HCT116 (cell line): ENCODE measurements at regions not wholly inside any gene's neighbourhood (a gene's known extent, or its start where the extent isn't known, plus 50 kb on each side); places are given as distances from the start of the nearest gene placed in this dataset.

Experiments
- ATAC-seq: fragments of 200-7000 bp; cut with Tn5 transposase; 2 replicates; pipeline ENCODE4 v1.9.1; 2020; ENCODE audit warnings: mild to moderate bottlenecking, moderate library complexity
- BruUV-seq: library from RNA; stranded (reverse); fragments of 400-500 nt; replicated peaks from 2 replicates; lab custom pipeline; 2021; lab: Mats Ljungman, UMichigan
- CTCF ChIA-PET: fragments of 300-600 bp; sonication (Branson Sonifier 250); formaldehyde crosslinking; loops from one replicate; lab custom pipeline; 2021; ENCODE audit warnings: antibody characterized with exemption; lab: Charles Lee
- POLR2A ChIA-PET: fragments of 300-600, 350-600 bp; sonication (Branson Sonifier 250); formaldehyde crosslinking; loops from one replicate; lab custom pipeline; 2021; ENCODE audit warnings: antibody characterized with exemption; lab: Charles Lee
- RAD21 ChIA-PET, 2 experiments: fragments of 300-600 bp; sonication (Branson Sonifier 250); formaldehyde crosslinking; loops; one replicate each; lab custom pipeline; 2023; ENCODE audit warnings: low total read pairs in 2 of 2; ENCODE audit not compliant: uncharacterized antibody in 2 of 2, unreplicated experiment in 2 of 2, low non-redundant PET in 1 of 2; lab: Charles Lee
- DNase-seq: peaks from one replicate; pipeline ENCODE4 v3.0.0-alpha.2; 2010; ENCODE audit warnings: low read depth, low spot score
- H2AFZ ChIP-seq: fragments of 200-600 bp; shearing (Covaris generic), sonication (generic); 2 replicates; pipeline ENCODE4 v1.6.1; 2017; ENCODE audit warnings: low read depth, mixed run types, mixed read lengths, antibody characterized with exemption, low read length; ENCODE audit not compliant: poor library complexity, severe bottlenecking
- H3K27ac ChIP-seq: 2 replicates; pipeline ENCODE4 v1.5.1; 2012; ENCODE audit warnings: low read depth, low read length
- H3K27me3 ChIP-seq: fragments of 200-600 bp; sonication (generic); 2 replicates; pipeline ENCODE4 v1.6.1; 2016; ENCODE audit warnings: mixed run types, low read length, mixed read lengths; ENCODE audit not compliant: insufficient read depth
- H3K36me3 ChIP-seq, 2 experiments: fragments of 200-500 bp in 1 of 2; fragments of 200-600 bp in 1 of 2; sonication (Bioruptor generic) in 1 of 2; sonication (generic) in 1 of 2; 2 replicates each; pipeline versions ENCODE4 v1.5.1 to v1.6.1; 2014 to 2016; ENCODE audit warnings: low read length in 2 of 2, inconsistent platforms in 1 of 2, mixed read lengths in 1 of 2, mixed run types in 1 of 2; ENCODE audit not compliant: insufficient read depth in 2 of 2, control insufficient read depth in 1 of 2
- H3K4me1 ChIP-seq, 2 experiments: fragments of 200-600 bp in 1 of 2; sonication (generic) in 1 of 2; 2 replicates each; pipeline versions ENCODE4 v1.5.1 to v1.6.1; 2012 to 2017; ENCODE audit warnings: low read length in 2 of 2, inconsistent platforms in 1 of 2, mild to moderate bottlenecking in 1 of 2, mixed read lengths in 1 of 2, mixed run types in 1 of 2, moderate library complexity in 1 of 2; ENCODE audit not compliant: insufficient read depth in 2 of 2, control insufficient read depth in 1 of 2
- H3K4me2 ChIP-seq: fragments of 200-600 bp; sonication (generic); 2 replicates; pipeline ENCODE4 v1.6.1; 2017; ENCODE audit warnings: mixed run types, low read length, mixed read lengths
- H3K4me3 ChIP-seq, 2 experiments: fragments of 200-600 bp in 1 of 2; sonication (generic) in 1 of 2; replicated peaks in 1 of 2; 2 replicates each; pipeline ENCODE4 v1.5.1; 2011 to 2016; ENCODE audit warnings: low read length in 2 of 2, control low read depth in 1 of 2, low read depth in 1 of 2, mild to moderate bottlenecking in 1 of 2, mixed read lengths in 1 of 2, mixed run types in 1 of 2
- H3K79me2 ChIP-seq: fragments of 200-600 bp; sonication (generic); 2 replicates; pipeline ENCODE4 v1.6.1; 2017; ENCODE audit warnings: mild to moderate bottlenecking, mixed run types, low read length, moderate library complexity, mixed read lengths; ENCODE audit not compliant: insufficient read depth
- H3K9ac ChIP-seq: fragments of 200-600 bp; sonication (generic); 2 replicates; pipeline ENCODE4 v1.6.1; 2016; ENCODE audit warnings: low read length, mixed read lengths
- H3K9me2 ChIP-seq: fragments of 200-600 bp; sonication (generic), shearing (Covaris generic); 2 replicates; pipeline ENCODE4 v1.6.1; 2017; ENCODE audit warnings: mixed run types, mild to moderate bottlenecking, moderate library complexity; ENCODE audit not compliant: insufficient read depth
- H3K9me3 ChIP-seq, 2 experiments: fragments of 200-500 bp in 1 of 2; fragments of 200-600 bp in 1 of 2; sonication (Bioruptor generic) in 1 of 2; sonication (generic) in 1 of 2; 2 replicates each; pipeline ENCODE4 v1.6.1; 2014 to 2017; ENCODE audit warnings: low read length in 2 of 2, mixed read lengths in 2 of 2, inconsistent platforms in 1 of 2, low read depth in 1 of 2, mild to moderate bottlenecking in 1 of 2, mixed run types in 1 of 2, moderate library complexity in 1 of 2; ENCODE audit not compliant: control insufficient read depth in 1 of 2, insufficient read depth in 1 of 2
- H4K20me1 ChIP-seq: fragments of 200-600 bp; sonication (generic), shearing (Covaris generic); 2 replicates; pipeline ENCODE4 v1.6.1; 2017; ENCODE audit warnings: mixed run types, mild to moderate bottlenecking, moderate library complexity; ENCODE audit not compliant: insufficient read depth
- CTCF ChIP-seq, 3 experiments: fragments of 200-600 bp in 1 of 3; sonication (generic) in 1 of 3; IDR thresholded peaks in 2 of 3; conservative IDR thresholded peaks in 1 of 3; 2 replicates each; pipeline ENCODE4 v1.5.1; 2012 to 2017; ENCODE audit warnings: low read depth in 2 of 3, low read length in 2 of 3, antibody characterized with exemption in 1 of 3, borderline replicate concordance in 1 of 3, control low read depth in 1 of 3, mild to moderate bottlenecking in 1 of 3, mixed read lengths in 1 of 3, mixed run types in 1 of 3, moderate library complexity in 1 of 3; ENCODE audit not compliant: insufficient read depth in 1 of 3
- EZH2 ChIP-seq: fragments of 200-600 bp; sonication (generic); IDR thresholded peaks from 2 replicates; pipeline ENCODE4 v1.6.1; 2017; ENCODE audit warnings: antibody characterized with exemption, mixed run types
- EZH2phosphoT487 ChIP-seq: fragments of 200-600 bp; IDR thresholded peaks from 2 replicates; pipeline ENCODE4 v1.6.1; 2018; ENCODE audit warnings: antibody characterized with exemption, borderline replicate concordance
- POLR2AphosphoS5 ChIP-seq: IDR thresholded peaks from 2 replicates; pipeline ENCODE4 v1.6.1; 2011; ENCODE audit warnings: mild to moderate bottlenecking, low read depth, low read length, moderate library complexity
- SP1 ChIP-seq: IDR thresholded peaks from 2 replicates; pipeline ENCODE4 v1.6.1; 2012; ENCODE audit warnings: low read depth
- TCF7L2 ChIP-seq: IDR thresholded peaks from 2 replicates; pipeline ENCODE4 v1.7.0; 2011; ENCODE audit warnings: borderline replicate concordance, inconsistent platforms; ENCODE audit not compliant: insufficient read depth, insufficient read length; ENCODE audit errors: extremely low read depth
- YY1 ChIP-seq: IDR thresholded peaks from 2 replicates; pipeline ENCODE4 v1.6.1; 2011; ENCODE audit warnings: low read length, low read depth, moderate library complexity, mild to moderate bottlenecking; ENCODE audit not compliant: insufficient replicate concordance; ENCODE audit errors: extremely low read depth
- ZBTB33 ChIP-seq: IDR thresholded peaks from 2 replicates; pipeline ENCODE4 v1.6.1; 2011; ENCODE audit warnings: mild to moderate bottlenecking, low read length, moderate library complexity; ENCODE audit not compliant: insufficient replicate concordance; ENCODE audit errors: extremely low read depth
- intact Hi-C: fragments of 100-400 bp; cut with micrococcal nuclease; formaldehyde crosslinking; loops from 2 replicates; pipeline ENCODE4 v1.10.0; 2022

- no peak for DNase-seq
- RAD21 ChIA-PET: no interaction called here
- no peaks in the 10 kb centered on the region for H3K79me2 ChIP-seq
- no peaks in the 10 kb centered on the region for H3K9me3 ChIP-seq
- H3K27me3 ChIP-seq: no peaks in the 10 kb centered on the region
- TF ChIP-seq CTCF (IDR thresholded peaks at IDR 0.05 in 2 of 3, conservative IDR thresholded peaks at IDR 0.05 in 1 of 3; ENCODE audit: borderline replicate concordance in 1 of 3, insufficient read depth in 1 of 3, low read depth in 2 of 3, low read length in 2 of 3) (no peak), YY1 (no peak), SP1 (no peak), TCF7L2 (no peak), POLR2AphosphoS5 (no peak), EZH2 (no peak), EZH2phosphoT487 (no peak), ZBTB33 (no peak)
- TF ChIP-seq, all 23 proteins: peak for 0
- Histone ChIP-seq H2AFZ (peak overlapping the region; percentile 37), H3K4me2 (peak overlapping the region; percentile 45), H3K9ac (no peak overlapping the region), H3K36me3 (no peaks in the 10 kb centered on the region), H4K20me1 (no peaks in the 10 kb centered on the region), H3K4me3 (no peak overlapping the region), H3K4me1 (peaks cover 6 to 20% of the 10 kb centered on the region in 2 experiments; a peak in 3 of 4 replicates), H3K27ac (no peak overlapping the region), H3K9me2 (no peaks in the 10 kb centered on the region)
- intact Hi-C loops: no loop called here
- ChIA-PET POLR2A (no interaction called here), CTCF (no interaction called here)
- no TSS peak for BruUV-seq
- peak; percentile 89 for ATAC-seq
Measured at GRCh38 chr4:128354205-128354821, 66.7 kb upstream of the PGRMC2 start.
